ENCODE measurements at regions not wholly inside any gene's neighbourhood (a gene's known extent, or its start where the extent isn't known, plus 50 kb on each side); places are given as distances from the start of the nearest gene placed in this dataset.

DNA sequence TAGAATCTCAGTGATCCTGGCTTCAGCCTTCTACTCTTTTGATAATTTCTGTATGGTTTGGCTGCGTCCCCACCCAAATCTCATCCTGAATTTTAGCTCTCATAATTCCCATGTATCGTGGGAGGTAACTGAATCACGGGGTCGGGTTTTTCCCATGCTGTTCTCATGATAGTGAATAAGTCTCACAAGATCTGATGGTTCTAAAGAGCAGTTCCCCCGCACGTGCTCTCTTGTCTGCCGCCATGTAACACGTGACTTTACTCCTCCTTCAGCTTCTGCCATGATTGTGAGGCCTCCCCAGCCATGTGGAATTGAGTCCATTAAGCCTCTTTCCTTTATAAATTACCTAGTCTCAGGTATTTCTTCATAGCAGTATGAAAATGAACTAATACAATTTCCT, 507.2 kb downstream of the CDH26 start:
- WGBS, 2 donors (ENCODE audit: extremely low coverage in 2 of 2, insufficient read length in 2 of 2, insufficient replicate concordance in 1 of 2): no CpG with 5 or more reads among the region's 8 CpGs
- no peak overlapping the region for H4K8ac ChIP-seq (ENCODE audit: low read depth, low read length)
- no peaks in the 10 kb centered on the region for H3K36me3 ChIP-seq (replicated peaks in 1 of 2; ENCODE audit: control insufficient read depth in 2 of 2, insufficient read depth in 2 of 2, low read length in 2 of 2)
- no peak overlapping the region for H2AK5ac ChIP-seq (ENCODE audit: low read depth, low read length)
- no peak overlapping the region for H3K4ac ChIP-seq (ENCODE audit: low read length)
- H3K4me1 ChIP-seq (ENCODE audit: control insufficient read depth in 2 of 2, insufficient read depth in 1 of 2, low read depth in 1 of 2, low read length in 2 of 2): no peaks in the 10 kb centered on the region
- no peak overlapping the region for H2BK12ac ChIP-seq (ENCODE audit: low read length)
- DNase-seq (ENCODE audit: low spot score): no peak
- H3K23ac ChIP-seq (ENCODE audit: low read depth, low read length, poor library complexity): no peak overlapping the region
- H3K9ac ChIP-seq (ENCODE audit: low read depth, low read length, poor library complexity): no peak overlapping the region
- no peaks in the 10 kb centered on the region for H3K79me1 ChIP-seq (ENCODE audit: low read depth, low read length)
- H3K27me3 ChIP-seq (ENCODE audit: control insufficient read depth in 3 of 3, insufficient read depth in 3 of 3, low read depth in 1 of 3, low read length in 3 of 3): no peaks in the 10 kb centered on the region
- H3K18ac ChIP-seq (ENCODE audit: low read length): no peak overlapping the region
- no peak overlapping the region for H2AFZ ChIP-seq (ENCODE audit: low read length)
- H3K27ac ChIP-seq (replicated peaks; ENCODE audit: low read length): no peak overlapping the region
- no peak overlapping the region for H2BK5ac ChIP-seq (ENCODE audit: low read length)
- H2BK15ac ChIP-seq (ENCODE audit: low read length): no peak overlapping the region
- no peak overlapping the region for H3K4me3 ChIP-seq (ENCODE audit: low read length in 2 of 2)
- H3K4me2 ChIP-seq (ENCODE audit: insufficient read depth, low read length, poor library complexity, severe bottlenecking): no peak overlapping the region
- H2BK120ac ChIP-seq (ENCODE audit: low read depth, low read length): no peak overlapping the region
- no peak overlapping the region for H4K91ac ChIP-seq (ENCODE audit: low read depth, low read length, poor library complexity)
- H3K14ac ChIP-seq (ENCODE audit: low read length): no peak overlapping the region
- H3K9me3 ChIP-seq (replicated peaks in 1 of 2; ENCODE audit: control insufficient read depth in 2 of 2, insufficient read depth in 1 of 2, low read depth in 1 of 2, low read length in 2 of 2): no peaks in the 10 kb centered on the region

DNA sequence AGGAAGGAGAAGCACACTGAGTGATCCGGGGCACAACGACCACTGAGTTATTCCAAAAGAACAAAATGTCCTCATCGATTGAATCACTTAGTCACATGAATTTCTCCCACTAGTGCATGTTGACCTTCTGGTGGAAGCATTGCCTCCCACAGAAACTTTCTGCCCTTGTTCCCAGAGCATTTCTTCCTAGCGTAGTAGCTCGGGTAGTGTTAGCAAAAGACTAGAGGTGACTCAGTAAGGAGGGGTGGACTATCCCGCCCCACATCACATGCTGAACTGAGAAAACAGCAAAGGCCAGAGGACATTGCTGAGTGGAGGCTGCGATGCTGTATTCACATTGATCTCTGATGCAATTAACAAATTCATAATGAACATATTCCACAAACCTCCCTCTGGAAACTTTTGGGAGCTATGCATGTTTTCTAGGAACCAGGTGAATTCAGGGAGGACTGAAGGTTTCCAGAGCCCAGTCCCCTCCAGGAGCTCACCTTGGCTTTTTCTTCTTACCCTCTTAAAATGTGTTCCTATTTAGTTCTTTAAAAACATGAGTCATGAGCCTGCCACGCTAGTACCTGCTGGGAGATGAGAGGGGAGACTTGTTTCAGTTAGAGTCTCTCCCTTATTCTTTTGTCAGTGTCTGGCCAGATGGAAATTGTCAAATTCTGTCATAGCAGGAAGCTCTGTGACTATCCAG, 507.9 kb downstream of the CDH26 start:
- H3K14ac ChIP-seq (ENCODE audit: low read length): no peak overlapping the region
- WGBS, 2 donors (ENCODE audit: extremely low coverage in 2 of 2, insufficient read length in 2 of 2, insufficient replicate concordance in 1 of 2): no CpG with 5 or more reads among the region's 8 CpGs
- H4K91ac ChIP-seq (ENCODE audit: low read depth, low read length, poor library complexity): no peak overlapping the region
- H3K27me3 ChIP-seq (ENCODE audit: control insufficient read depth in 3 of 3, insufficient read depth in 3 of 3, low read depth in 1 of 3, low read length in 3 of 3): no peaks in the 10 kb centered on the region
- no peak overlapping the region for H3K4ac ChIP-seq (ENCODE audit: low read length)
- no peak overlapping the region for H2AFZ ChIP-seq (ENCODE audit: low read length)
- no peak overlapping the region for H3K27ac ChIP-seq (replicated peaks; ENCODE audit: low read length)
- no peaks in the 10 kb centered on the region for H3K4me1 ChIP-seq (ENCODE audit: control insufficient read depth in 2 of 2, insufficient read depth in 1 of 2, low read depth in 1 of 2, low read length in 2 of 2)
- no peak overlapping the region for H2BK5ac ChIP-seq (ENCODE audit: low read length)
- H3K4me3 ChIP-seq (ENCODE audit: low read length in 2 of 2): no peak overlapping the region
- no peak overlapping the region for H2BK12ac ChIP-seq (ENCODE audit: low read length)
- H3K9me3 ChIP-seq (replicated peaks in 1 of 2; ENCODE audit: control insufficient read depth in 2 of 2, insufficient read depth in 1 of 2, low read depth in 1 of 2, low read length in 2 of 2): no peaks in the 10 kb centered on the region
- H2AK5ac ChIP-seq (ENCODE audit: low read depth, low read length): no peak overlapping the region
- H3K9ac ChIP-seq (ENCODE audit: low read depth, low read length, poor library complexity): no peak overlapping the region
- H3K18ac ChIP-seq (ENCODE audit: low read length): no peak overlapping the region
- H3K36me3 ChIP-seq (replicated peaks in 1 of 2; ENCODE audit: control insufficient read depth in 2 of 2, insufficient read depth in 2 of 2, low read length in 2 of 2): no peaks in the 10 kb centered on the region
- H2BK15ac ChIP-seq (ENCODE audit: low read length): no peak overlapping the region
- H4K8ac ChIP-seq (ENCODE audit: low read depth, low read length): no peak overlapping the region
- no peak overlapping the region for H3K4me2 ChIP-seq (ENCODE audit: insufficient read depth, low read length, poor library complexity, severe bottlenecking)
- DNase-seq (ENCODE audit: low spot score): no peak
- H3K79me1 ChIP-seq (ENCODE audit: low read depth, low read length): no peaks in the 10 kb centered on the region
- H3K23ac ChIP-seq (ENCODE audit: low read depth, low read length, poor library complexity): no peak overlapping the region
- H2BK120ac ChIP-seq (ENCODE audit: low read depth, low read length): no peak overlapping the region

DNA sequence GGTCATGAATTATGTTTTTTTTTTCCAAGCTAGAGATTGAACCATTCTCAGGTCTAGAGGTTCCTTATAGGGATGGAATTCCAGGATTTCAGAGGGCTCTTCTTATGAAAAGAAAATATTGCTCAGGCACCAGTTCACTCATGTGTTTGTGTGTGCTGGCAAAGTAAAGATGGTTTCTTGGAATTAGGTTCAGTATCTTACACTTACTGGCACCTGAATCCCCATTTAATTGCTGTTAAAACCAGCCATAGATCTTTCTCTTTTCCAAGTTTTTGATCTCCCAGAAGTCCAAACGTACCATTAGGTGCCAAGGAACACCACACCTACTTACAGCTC, 508.4 kb downstream of the CDH26 start:
- Histone ChIP-seq H3K14ac (ENCODE audit: low read length) (no peak overlapping the region), H2BK15ac (ENCODE audit: low read length) (no peak overlapping the region), H4K8ac (ENCODE audit: low read depth, low read length) (no peak overlapping the region), H3K27me3 (ENCODE audit: control insufficient read depth in 3 of 3, insufficient read depth in 3 of 3, low read depth in 1 of 3, low read length in 3 of 3) (no peaks in the 10 kb centered on the region), H2BK12ac (ENCODE audit: low read length) (no peak overlapping the region), H3K9me3 (replicated peaks in 1 of 2; ENCODE audit: control insufficient read depth in 2 of 2, insufficient read depth in 1 of 2, low read depth in 1 of 2, low read length in 2 of 2) (no peaks in the 10 kb centered on the region), H3K23ac (ENCODE audit: low read depth, low read length, poor library complexity) (no peak overlapping the region), H3K4me2 (ENCODE audit: insufficient read depth, low read length, poor library complexity, severe bottlenecking) (no peak overlapping the region), H2BK5ac (ENCODE audit: low read length) (no peak overlapping the region), H3K9ac (ENCODE audit: low read depth, low read length, poor library complexity) (no peak overlapping the region), H3K79me1 (ENCODE audit: low read depth, low read length) (no peaks in the 10 kb centered on the region), H2AFZ (ENCODE audit: low read length) (no peak overlapping the region), H3K4me1 (ENCODE audit: control insufficient read depth in 2 of 2, insufficient read depth in 1 of 2, low read depth in 1 of 2, low read length in 2 of 2) (no peaks in the 10 kb centered on the region), H2AK5ac (ENCODE audit: low read depth, low read length) (no peak overlapping the region), H4K91ac (ENCODE audit: low read depth, low read length, poor library complexity) (no peak overlapping the region), H3K27ac (replicated peaks; ENCODE audit: low read length) (no peak overlapping the region), H3K4me3 (ENCODE audit: low read length in 2 of 2) (no peak overlapping the region), H2BK120ac (ENCODE audit: low read depth, low read length) (no peak overlapping the region), H3K36me3 (replicated peaks in 1 of 2; ENCODE audit: control insufficient read depth in 2 of 2, insufficient read depth in 2 of 2, low read length in 2 of 2) (no peaks in the 10 kb centered on the region), H3K4ac (ENCODE audit: low read length) (no peak overlapping the region), H3K18ac (ENCODE audit: low read length) (no peak overlapping the region)
- no peak for DNase-seq (ENCODE audit: low spot score)
- no CpG with 5 or more reads among the region's 1 CpG for WGBS, 2 donors (ENCODE audit: extremely low coverage in 2 of 2, insufficient read length in 2 of 2, insufficient replicate concordance in 1 of 2)

DNA sequence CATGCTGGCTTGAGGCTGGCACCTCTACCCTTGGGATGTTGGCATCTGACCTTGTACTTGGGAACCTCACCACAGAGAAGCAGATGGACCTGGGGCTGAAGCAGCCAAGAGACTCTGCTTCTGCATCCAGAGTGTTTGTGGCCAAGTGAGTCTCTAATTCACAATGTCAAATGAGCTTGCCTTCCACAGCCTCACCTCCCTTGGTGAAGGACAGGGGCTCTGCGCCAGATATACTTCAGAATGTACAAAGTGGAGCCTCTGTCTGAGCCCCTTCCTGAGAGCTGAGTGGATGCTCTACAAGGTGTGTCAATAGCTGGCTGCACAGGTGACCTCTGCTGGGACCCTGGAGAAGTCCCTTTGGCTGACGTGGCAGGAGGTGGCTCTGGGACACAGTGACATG, 508.9 kb downstream of the CDH26 start:
- H3K18ac ChIP-seq (ENCODE audit: low read length): no peak overlapping the region
- H3K4me2 ChIP-seq (ENCODE audit: insufficient read depth, low read length, poor library complexity, severe bottlenecking): no peak overlapping the region
- no peak overlapping the region for H3K4ac ChIP-seq (ENCODE audit: low read length)
- no peak overlapping the region for H3K23ac ChIP-seq (ENCODE audit: low read depth, low read length, poor library complexity)
- H3K14ac ChIP-seq (ENCODE audit: low read length): no peak overlapping the region
- DNase-seq (ENCODE audit: low spot score): no peak
- H3K4me1 ChIP-seq (ENCODE audit: control insufficient read depth in 2 of 2, insufficient read depth in 1 of 2, low read depth in 1 of 2, low read length in 2 of 2): no peaks in the 10 kb centered on the region
- H3K27ac ChIP-seq (replicated peaks; ENCODE audit: low read length): no peak overlapping the region
- H3K36me3 ChIP-seq (replicated peaks in 1 of 2; ENCODE audit: control insufficient read depth in 2 of 2, insufficient read depth in 2 of 2, low read length in 2 of 2): no peaks in the 10 kb centered on the region
- no peaks in the 10 kb centered on the region for H3K9me3 ChIP-seq (replicated peaks in 1 of 2; ENCODE audit: control insufficient read depth in 2 of 2, insufficient read depth in 1 of 2, low read depth in 1 of 2, low read length in 2 of 2)
- no peaks in the 10 kb centered on the region for H3K27me3 ChIP-seq (ENCODE audit: control insufficient read depth in 3 of 3, insufficient read depth in 3 of 3, low read depth in 1 of 3, low read length in 3 of 3)
- H2BK15ac ChIP-seq (ENCODE audit: low read length): no peak overlapping the region
- no peak overlapping the region for H3K9ac ChIP-seq (ENCODE audit: low read depth, low read length, poor library complexity)
- WGBS, 2 donors (ENCODE audit: extremely low coverage in 2 of 2, insufficient read length in 2 of 2, insufficient replicate concordance in 1 of 2): no CpG with 5 or more reads among the region's 2 CpGs
- no peak overlapping the region for H2BK120ac ChIP-seq (ENCODE audit: low read depth, low read length)
- H3K79me1 ChIP-seq (ENCODE audit: low read depth, low read length): no peaks in the 10 kb centered on the region
- no peak overlapping the region for H4K91ac ChIP-seq (ENCODE audit: low read depth, low read length, poor library complexity)
- no peak overlapping the region for H2BK5ac ChIP-seq (ENCODE audit: low read length)
- H3K4me3 ChIP-seq (ENCODE audit: low read length in 2 of 2): no peak overlapping the region
- no peak overlapping the region for H2AK5ac ChIP-seq (ENCODE audit: low read depth, low read length)
- no peak overlapping the region for H2AFZ ChIP-seq (ENCODE audit: low read length)
- H2BK12ac ChIP-seq (ENCODE audit: low read length): no peak overlapping the region
- no peak overlapping the region for H4K8ac ChIP-seq (ENCODE audit: low read depth, low read length)

Measured in neuronal stem cell (in vitro differentiated cells).